ENCODE measurements at regions not wholly inside any gene's neighbourhood (a gene's known extent, or its start where the extent isn't known, plus 50 kb on each side); places are given as distances from the start of the nearest gene placed in this dataset.

DNA sequence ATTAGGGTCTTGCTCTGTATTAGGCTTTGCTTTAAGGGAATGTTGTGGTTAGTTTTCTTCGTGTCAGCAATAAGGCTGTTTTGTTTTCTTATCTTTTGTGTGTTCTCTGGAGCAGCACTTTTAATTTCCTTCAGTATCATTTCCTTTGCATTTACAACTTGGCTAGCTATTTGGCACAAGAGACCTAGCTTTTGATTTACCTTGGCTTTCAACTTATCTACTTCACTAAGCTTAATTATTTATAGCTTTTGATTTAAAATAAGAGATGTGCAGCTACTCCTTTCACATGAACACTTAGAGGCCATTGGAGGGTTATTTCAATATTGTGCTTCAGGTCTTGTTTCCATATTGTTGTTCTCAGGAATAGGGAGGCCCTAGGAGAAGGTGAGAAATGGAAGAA, 68.2 kb downstream of the FAT4 start:
- H3K36me3 ChIP-seq (ENCODE audit: low read depth) = no peaks in the 10 kb centered on the region
- H3K27me3 ChIP-seq (replicated peaks; ENCODE audit: insufficient read depth) = no peaks in the 10 kb centered on the region
- H3K4me2 ChIP-seq (ENCODE audit: unreplicated experiment) = no peak overlapping the region
- H3K9ac ChIP-seq = no peak overlapping the region
- H3K9me2 ChIP-seq (ENCODE audit: insufficient read depth) = no peaks in the 10 kb centered on the region
- DNase-seq = no peak
- 73 to 100% methylated on average over 1 of the region's 1 CpG for WGBS, 2 experiments (ENCODE audit: low coverage in 1 of 2, low lambda C conversion rate in 2 of 2, missing lambda C conversion rate in 2 of 2)
- peaks cover 37% of the 10 kb centered on the region for H3K79me2 ChIP-seq (ENCODE audit: insufficient read depth)
- peaks cover 17% of the 10 kb centered on the region for H3K4me1 ChIP-seq (ENCODE audit: insufficient read depth)
- no peaks in the 10 kb centered on the region for H3K9me3 ChIP-seq (ENCODE audit: low read depth)
- H3F3A ChIP-seq (ENCODE audit: insufficient read depth) = peaks cover 13% of the 10 kb centered on the region
- in situ Hi-C loops (cut with MboI) = no loop called here
- no peaks in the 10 kb centered on the region for H4K20me1 ChIP-seq (ENCODE audit: insufficient read depth)
- no peak overlapping the region for H3K4me3 ChIP-seq
- H3K27ac ChIP-seq = no peak overlapping the region
- no peak overlapping the region for H2AFZ ChIP-seq
- TF ChIP-seq EZH2 (IDR thresholded peaks at IDR 0.05; ENCODE audit: insufficient read depth, poor library complexity, severe bottlenecking) = no peak
- TF ChIP-seq EZH2phosphoT487 (IDR thresholded peaks at IDR 0.05; ENCODE audit: insufficient read depth, low read depth) = no peak

DNA sequence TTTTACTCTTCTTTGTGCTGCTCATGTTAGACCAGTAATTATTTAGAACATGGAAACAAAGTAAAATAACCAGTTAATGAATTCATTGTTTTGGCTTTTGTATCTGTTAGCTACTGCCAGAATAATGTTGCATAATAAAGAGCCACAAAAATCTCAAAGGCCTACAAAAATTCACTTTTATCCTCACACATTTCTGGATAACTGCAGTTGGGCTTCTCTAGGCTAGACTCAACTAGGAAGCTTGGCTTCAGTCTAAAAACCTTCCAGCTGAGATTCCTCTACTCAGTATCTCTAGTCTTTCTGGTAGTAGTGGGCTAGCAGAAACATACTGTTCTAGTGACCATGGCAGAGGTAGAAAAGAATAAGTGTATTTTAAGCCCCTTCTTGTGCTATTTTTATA, 73.0 kb downstream of the FAT4 start:
- Histone ChIP-seq H3K27ac (peak overlapping the region; percentile 84), H3K9me3 (ENCODE audit: low read depth) (no peaks in the 10 kb centered on the region), H3K79me2 (ENCODE audit: insufficient read depth) (peaks cover 35% of the 10 kb centered on the region), H3K9me2 (ENCODE audit: insufficient read depth) (no peaks in the 10 kb centered on the region), H2AFZ (peak overlapping the region; percentile 37; the same call in 1 of the 2 replicates), H3K27me3 (replicated peaks; ENCODE audit: insufficient read depth) (no peaks in the 10 kb centered on the region), H3K4me2 (ENCODE audit: unreplicated experiment) (peak overlapping the region; percentile 45), H3K4me3 (no peak overlapping the region), H4K20me1 (ENCODE audit: insufficient read depth) (no peaks in the 10 kb centered on the region), H3F3A (ENCODE audit: insufficient read depth) (peaks cover 48% of the 10 kb centered on the region), H3K9ac (no peak overlapping the region), H3K36me3 (ENCODE audit: low read depth) (no peaks in the 10 kb centered on the region), H3K4me1 (ENCODE audit: insufficient read depth) (peaks cover 36% of the 10 kb centered on the region)
- in situ Hi-C loops (cut with MboI) = no loop called here
- peak; percentile 39 for DNase-seq
- TF ChIP-seq EZH2 (IDR thresholded peaks at IDR 0.05; ENCODE audit: insufficient read depth, poor library complexity, severe bottlenecking) (no peak), EZH2phosphoT487 (IDR thresholded peaks at IDR 0.05; ENCODE audit: insufficient read depth, low read depth) (no peak)

DNA sequence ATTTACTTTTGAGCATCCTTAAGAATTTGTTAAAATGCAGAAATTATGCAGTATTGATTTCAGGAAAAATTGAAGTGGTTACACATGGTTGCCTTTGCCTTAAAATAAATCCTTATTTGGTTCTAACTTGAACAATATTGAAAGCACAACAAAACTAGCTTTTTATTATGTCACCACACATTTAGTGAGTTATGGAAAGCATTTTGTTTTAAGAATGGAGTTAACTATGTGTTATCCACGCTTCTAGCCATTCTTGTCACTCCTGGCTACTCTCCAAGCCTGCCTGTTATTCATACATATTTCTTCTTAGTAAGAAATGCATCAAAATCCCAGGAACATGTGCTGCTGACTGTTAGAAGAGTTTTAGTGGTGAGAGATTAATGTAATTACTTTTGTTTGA, 73.9 kb downstream of the FAT4 start:
- peak overlapping the region; percentile 84 for H3K27ac ChIP-seq
- H3K9me2 ChIP-seq (ENCODE audit: insufficient read depth) = no peaks in the 10 kb centered on the region
- peak; percentile 72 for DNase-seq
- 9 to 16% methylated on average over 1 of the region's 1 CpG for WGBS, 2 experiments (ENCODE audit: low coverage in 1 of 2, low lambda C conversion rate in 2 of 2, missing lambda C conversion rate in 2 of 2)
- no peak overlapping the region for H2AFZ ChIP-seq
- peaks cover 33% of the 10 kb centered on the region for H3K79me2 ChIP-seq (ENCODE audit: insufficient read depth)
- peaks cover 54% of the 10 kb centered on the region for H3F3A ChIP-seq (ENCODE audit: insufficient read depth)
- H3K9ac ChIP-seq = 0 out of 2 replicates have a peak overlapping the region, but pooled peaks have one; percentile 20
- peaks cover 44% of the 10 kb centered on the region for H3K4me1 ChIP-seq (ENCODE audit: insufficient read depth)
- no peaks in the 10 kb centered on the region for H4K20me1 ChIP-seq (ENCODE audit: insufficient read depth)
- H3K9me3 ChIP-seq (ENCODE audit: low read depth) = no peaks in the 10 kb centered on the region
- no peaks in the 10 kb centered on the region for H3K27me3 ChIP-seq (replicated peaks; ENCODE audit: insufficient read depth)
- peak overlapping the region; percentile 89 for H3K4me2 ChIP-seq (ENCODE audit: unreplicated experiment)
- TF ChIP-seq EZH2phosphoT487 (IDR thresholded peaks at IDR 0.05; ENCODE audit: insufficient read depth, low read depth) = no peak
- TF ChIP-seq EZH2 (IDR thresholded peaks at IDR 0.05; ENCODE audit: insufficient read depth, poor library complexity, severe bottlenecking) = no peak
- in situ Hi-C loops (cut with MboI) = no loop called here
- peak overlapping the region; percentile 14 for H3K4me3 ChIP-seq
- no peaks in the 10 kb centered on the region for H3K36me3 ChIP-seq (ENCODE audit: low read depth)

DNA sequence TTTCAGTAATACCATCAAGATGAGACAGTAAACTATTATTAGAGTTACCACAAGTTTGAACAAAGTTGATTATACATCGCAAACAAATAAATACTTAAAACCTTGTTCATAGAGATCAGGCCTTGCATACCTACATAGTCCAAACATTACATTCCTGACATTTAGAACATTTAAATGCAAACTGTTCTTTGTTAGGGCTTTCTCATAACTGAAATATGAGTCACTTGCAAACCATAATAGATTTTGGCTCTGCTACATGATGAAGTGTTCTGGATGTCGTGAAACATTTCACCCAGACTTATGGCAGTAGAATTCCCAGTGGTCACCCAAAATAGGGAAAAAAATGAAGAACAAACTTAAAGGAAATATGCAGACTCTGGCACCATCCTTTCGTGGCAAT, 75.0 kb downstream of the FAT4 start:
- Histone ChIP-seq H3K4me3 (peak overlapping the region; percentile 72), H3K4me2 (ENCODE audit: unreplicated experiment) (peak overlapping the region; percentile 89), H3F3A (ENCODE audit: insufficient read depth) (peaks cover 54% of the 10 kb centered on the region), H3K27ac (peak overlapping the region; percentile 84), H2AFZ (peak overlapping the region; percentile 39), H3K9me2 (ENCODE audit: insufficient read depth) (no peaks in the 10 kb centered on the region), H3K9ac (peak overlapping the region; percentile 54), H3K36me3 (ENCODE audit: low read depth) (no peaks in the 10 kb centered on the region), H3K79me2 (ENCODE audit: insufficient read depth) (peaks cover 44% of the 10 kb centered on the region), H4K20me1 (ENCODE audit: insufficient read depth) (no peaks in the 10 kb centered on the region), H3K9me3 (ENCODE audit: low read depth) (no peaks in the 10 kb centered on the region), H3K4me1 (ENCODE audit: insufficient read depth) (peaks cover 53% of the 10 kb centered on the region), H3K27me3 (replicated peaks; ENCODE audit: insufficient read depth) (no peaks in the 10 kb centered on the region)
- DNase-seq = peak; percentile 93
- WGBS, 2 experiments (ENCODE audit: low coverage in 1 of 2, low lambda C conversion rate in 2 of 2, missing lambda C conversion rate in 2 of 2) = 0 to 1% methylated on average over 3 of the region's 3 CpGs
- in situ Hi-C loops (cut with MboI) = no loop called here
- TF ChIP-seq EZH2 (IDR thresholded peaks at IDR 0.05; ENCODE audit: insufficient read depth, poor library complexity, severe bottlenecking) = no peak
- no peak for TF ChIP-seq EZH2phosphoT487 (IDR thresholded peaks at IDR 0.05; ENCODE audit: insufficient read depth, low read depth)

DNA sequence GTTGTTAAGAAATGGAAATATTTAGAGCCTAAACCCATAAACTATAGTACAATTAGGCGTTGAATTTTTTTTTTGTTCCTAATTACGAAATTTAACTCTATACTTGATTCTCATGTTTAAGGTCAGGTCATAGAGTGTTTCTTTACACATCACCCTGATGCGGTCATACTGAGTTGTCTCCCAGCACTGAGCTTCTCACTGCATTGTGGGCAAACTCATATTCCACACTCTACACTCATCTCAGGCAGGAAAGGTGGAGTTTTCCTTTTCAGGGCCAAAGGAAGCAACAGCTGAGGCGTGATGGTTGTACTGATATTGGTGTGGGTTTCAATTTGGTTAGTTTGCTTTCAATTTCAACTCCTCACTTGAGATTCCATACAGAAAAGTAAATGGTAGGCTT, 75.4 kb downstream of the FAT4 start:
- H3K4me3 ChIP-seq = peak overlapping the region; percentile 72
- peaks cover 57% of the 10 kb centered on the region for H3K4me1 ChIP-seq (ENCODE audit: insufficient read depth)
- peak overlapping the region; percentile 39 for H2AFZ ChIP-seq
- peak overlapping the region; percentile 89 for H3K4me2 ChIP-seq (ENCODE audit: unreplicated experiment)
- no peaks in the 10 kb centered on the region for H3K36me3 ChIP-seq (ENCODE audit: low read depth)
- peak overlapping the region; percentile 84 for H3K27ac ChIP-seq
- in situ Hi-C loops (cut with MboI) = no loop called here
- WGBS, 2 experiments (ENCODE audit: low coverage in 1 of 2, low lambda C conversion rate in 2 of 2, missing lambda C conversion rate in 2 of 2) = 1 to 2% methylated on average over 4 of the region's 4 CpGs
- H3K9me2 ChIP-seq (ENCODE audit: insufficient read depth) = no peaks in the 10 kb centered on the region
- no peaks in the 10 kb centered on the region for H3K27me3 ChIP-seq (replicated peaks; ENCODE audit: insufficient read depth)
- TF ChIP-seq EZH2 (IDR thresholded peaks at IDR 0.05; ENCODE audit: insufficient read depth, poor library complexity, severe bottlenecking) (no peak), EZH2phosphoT487 (IDR thresholded peaks at IDR 0.05; ENCODE audit: insufficient read depth, low read depth) (no peak)
- H3F3A ChIP-seq (ENCODE audit: insufficient read depth) = peaks cover 54% of the 10 kb centered on the region
- H4K20me1 ChIP-seq (ENCODE audit: insufficient read depth) = no peaks in the 10 kb centered on the region
- peak; percentile 95 for DNase-seq
- H3K79me2 ChIP-seq (ENCODE audit: insufficient read depth) = peaks cover 47% of the 10 kb centered on the region
- peak overlapping the region; percentile 54 for H3K9ac ChIP-seq
- H3K9me3 ChIP-seq (ENCODE audit: low read depth) = no peaks in the 10 kb centered on the region

Data from GM23248 (cell line).